ENCODE measurements at regions not wholly inside any gene's neighbourhood (a gene's known extent, or its start where the extent isn't known, plus 50 kb on each side); places are given as distances from the start of the nearest gene placed in this dataset.

DNA sequence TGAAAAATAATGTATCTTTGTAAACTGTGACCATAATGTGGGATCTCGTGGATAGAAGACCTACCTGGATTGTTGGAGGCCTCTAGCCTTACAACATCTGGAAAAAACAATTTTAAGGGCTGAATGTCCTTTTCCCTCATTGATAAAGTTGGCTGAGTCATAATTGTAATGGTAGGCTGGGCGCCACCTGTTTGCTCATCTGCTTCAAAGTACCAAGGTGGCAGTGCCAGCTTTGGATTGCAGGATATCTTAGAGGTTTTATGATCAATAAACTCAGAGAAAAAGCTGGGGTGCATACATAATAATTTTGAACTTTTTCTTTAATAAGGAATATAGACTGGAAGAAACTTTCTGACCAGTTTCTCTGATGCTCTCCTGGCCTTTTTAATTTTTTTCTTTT is 653.4 kb downstream of the MMUT start:
- TF ChIP-seq, protein P1, sequence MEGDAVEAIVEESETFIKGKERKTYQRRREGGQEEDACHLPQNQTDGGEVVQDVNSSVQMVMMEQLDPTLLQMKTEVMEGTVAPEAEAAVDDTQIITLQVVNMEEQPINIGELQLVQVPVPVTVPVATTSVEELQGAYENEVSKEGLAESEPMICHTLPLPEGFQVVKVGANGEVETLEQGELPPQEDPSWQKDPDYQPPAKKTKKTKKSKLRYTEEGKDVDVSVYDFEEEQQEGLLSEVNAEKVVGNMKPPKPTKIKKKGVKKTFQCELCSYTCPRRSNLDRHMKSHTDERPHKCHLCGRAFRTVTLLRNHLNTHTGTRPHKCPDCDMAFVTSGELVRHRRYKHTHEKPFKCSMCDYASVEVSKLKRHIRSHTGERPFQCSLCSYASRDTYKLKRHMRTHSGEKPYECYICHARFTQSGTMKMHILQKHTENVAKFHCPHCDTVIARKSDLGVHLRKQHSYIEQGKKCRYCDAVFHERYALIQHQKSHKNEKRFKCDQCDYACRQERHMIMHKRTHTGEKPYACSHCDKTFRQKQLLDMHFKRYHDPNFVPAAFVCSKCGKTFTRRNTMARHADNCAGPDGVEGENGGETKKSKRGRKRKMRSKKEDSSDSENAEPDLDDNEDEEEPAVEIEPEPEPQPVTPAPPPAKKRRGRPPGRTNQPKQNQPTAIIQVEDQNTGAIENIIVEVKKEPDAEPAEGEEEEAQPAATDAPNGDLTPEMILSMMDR (conservative IDR thresholded peaks at IDR 0.05; ENCODE audit: low read depth, low read length) = no peak
- no peak for TF ChIP-seq EZH2phosphoT487 (IDR thresholded peaks at IDR 0.05; ENCODE audit: borderline replicate concordance, low read length)

Data from PC-3 (cell line).